Esophagus squamous epithelium (tissue), 4 donors: ENCODE measurements at regions not wholly inside any gene's neighbourhood (a gene's known extent, or its start where the extent isn't known, plus 50 kb on each side); places are given as distances from the start of the nearest gene placed in this dataset.

Experiments
- CTCF ChIP-seq, 6 experiments: fragments of 450-650 bp in 4 of 6; fragments of 200-600 bp in 2 of 6; sonication (generic) in 2 of 6; IDR thresholded peaks; one replicate each; pipeline ENCODE4 v1.5.1; 2016 to 2019; ENCODE audit warnings: antibody characterized with exemption in 6 of 6, mild to moderate bottlenecking in 4 of 6, moderate library complexity in 4 of 6
- POLR2A ChIP-seq, 4 donors: fragments of 450-650 bp; IDR thresholded peaks; one replicate each; pipeline ENCODE4 v1.6.1; 2017; ENCODE audit warnings: antibody characterized with exemption in 4 of 4, mild to moderate bottlenecking in 4 of 4, moderate library complexity in 3 of 4

- no peak for TF ChIP-seq CTCF (IDR thresholded peaks at IDR 0.05)
- no peak for TF ChIP-seq POLR2A (IDR thresholded peaks at IDR 0.05)
Measured at GRCh38 chr18:76099931-76100457, 395.0 kb downstream of the ZNF516 start.
